Stimulated activated CD8-positive, alpha-beta memory T cell treated with anti-CD3 and anti-CD28 coated beads, Interleukin-12 subunit alpha, Interleukin-12 subunit beta, amount 100 ng/mL, for 1 hour (primary cell): ENCODE measurements at regions not wholly inside any gene's neighbourhood (a gene's known extent, or its start where the extent isn't known, plus 50 kb on each side); places are given as distances from the start of the nearest gene placed in this dataset.
"Not testable (repeated sequence)": the region's sequence is repeated elsewhere in the genome, so short reads cannot be mapped to it uniquely, and the experiment has no call there.

Experiments
- DNase-seq: peaks from one replicate; pipeline ENCODE4 v3.0.0-alpha.2; 2020; ENCODE audit warnings: low read depth

- DNase-seq, result no peak
Observed at GRCh38 chr12:14213542-14213941, 151.9 kb upstream of the ATF7IP start.

- DNase-seq, result no peak
Observed at GRCh38 chr12:14214495-14214894, 151.0 kb upstream of the ATF7IP start.

- not testable (repeated sequence) for DNase-seq
Observed at GRCh38 chr12:14215949-14216348, 149.5 kb upstream of the ATF7IP start.

DNA sequence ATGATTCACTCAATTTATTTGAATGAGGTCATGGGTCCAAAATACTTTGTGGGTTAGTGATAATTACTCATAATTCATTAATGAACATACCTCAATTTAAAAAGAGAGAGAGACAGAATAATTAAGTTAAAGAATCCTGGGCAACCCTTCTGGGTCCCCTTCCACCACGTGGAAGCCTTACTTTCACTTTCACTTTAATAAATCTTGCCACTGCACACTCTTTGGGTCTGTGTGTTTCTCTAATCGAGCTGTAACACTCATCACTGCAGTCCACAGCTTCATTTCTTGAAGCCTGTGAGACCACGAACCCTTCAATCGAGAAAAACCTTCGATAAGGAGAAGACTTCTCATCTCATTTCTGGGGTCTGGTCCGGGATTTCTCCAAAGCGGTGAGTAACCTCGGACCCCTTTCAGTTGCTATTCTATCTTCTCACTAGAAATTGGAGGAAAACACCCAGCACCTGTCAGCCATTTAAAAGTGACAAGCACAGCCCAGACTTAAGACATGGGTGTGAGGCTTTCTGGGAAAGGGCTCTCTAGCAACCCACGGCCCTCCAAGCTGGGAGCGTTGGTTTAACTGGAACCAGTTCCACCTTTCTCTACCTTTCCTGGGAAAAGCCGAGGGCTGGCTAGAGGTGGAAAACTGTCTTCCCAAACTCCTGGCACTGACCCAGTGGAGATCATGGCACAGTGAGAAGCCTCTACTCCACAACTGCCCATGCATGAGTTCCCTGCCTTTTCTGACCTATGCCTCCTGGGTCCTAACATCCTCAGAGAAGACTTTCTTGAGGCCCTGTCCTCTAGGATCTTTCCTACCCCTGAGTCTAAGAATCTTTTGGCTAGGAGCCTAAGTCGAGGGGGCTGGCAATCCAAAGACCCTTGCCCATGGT is 148.8 kb upstream of the ATF7IP start:
- DNase-seq, result no peak

GRCh38 chr12:14219156-14219555 is 146.3 kb upstream of the ATF7IP start:
- DNase-seq, result no peak

- not testable (repeated sequence) for DNase-seq
Observed at GRCh38 chr12:14219670-14220069, 145.8 kb upstream of the ATF7IP start.

DNA sequence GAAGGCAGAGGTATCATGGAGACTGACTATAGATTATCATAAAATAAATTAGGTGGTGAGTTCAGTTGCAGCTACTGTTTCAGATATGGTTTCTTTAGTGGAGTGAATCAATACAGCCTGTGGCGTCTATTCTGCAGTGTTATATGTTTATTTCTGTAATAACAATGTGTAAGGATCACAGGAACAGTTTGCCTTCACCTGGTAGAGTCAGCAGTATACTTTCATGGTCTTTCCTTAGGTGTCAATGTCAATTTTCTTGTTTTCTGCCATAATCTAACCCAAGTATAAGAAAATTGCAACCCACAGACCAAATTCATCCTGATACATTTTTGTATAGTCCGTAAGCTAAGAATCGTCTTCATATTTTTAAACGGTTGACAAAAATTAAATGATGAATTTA is 140.4 kb upstream of the ATF7IP start:
- DNase-seq, result no peak

GRCh38 chr12:14235176-14235575 is 130.3 kb upstream of the ATF7IP start:
- not testable (repeated sequence) for DNase-seq

DNA sequence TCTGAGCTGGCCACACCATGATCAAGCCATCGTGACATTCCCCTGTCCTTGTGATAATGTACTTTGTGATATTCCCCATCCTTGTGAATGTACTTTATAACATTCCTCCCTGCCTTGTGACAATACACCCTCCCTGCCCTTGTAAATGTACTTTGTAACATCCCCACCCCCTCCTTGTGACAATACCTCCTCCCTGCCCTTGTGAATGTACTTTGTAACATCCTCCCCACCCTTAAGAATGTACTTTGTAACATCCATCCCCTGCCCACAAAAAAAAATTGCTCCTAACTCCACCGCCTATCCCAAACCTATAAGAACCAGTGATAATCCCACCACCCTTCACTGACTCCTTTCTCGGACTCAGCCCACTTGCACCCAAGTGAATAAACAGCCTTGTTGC is 128.8 kb upstream of the ATF7IP start:
- DNase-seq, result not testable (repeated sequence)

DNA sequence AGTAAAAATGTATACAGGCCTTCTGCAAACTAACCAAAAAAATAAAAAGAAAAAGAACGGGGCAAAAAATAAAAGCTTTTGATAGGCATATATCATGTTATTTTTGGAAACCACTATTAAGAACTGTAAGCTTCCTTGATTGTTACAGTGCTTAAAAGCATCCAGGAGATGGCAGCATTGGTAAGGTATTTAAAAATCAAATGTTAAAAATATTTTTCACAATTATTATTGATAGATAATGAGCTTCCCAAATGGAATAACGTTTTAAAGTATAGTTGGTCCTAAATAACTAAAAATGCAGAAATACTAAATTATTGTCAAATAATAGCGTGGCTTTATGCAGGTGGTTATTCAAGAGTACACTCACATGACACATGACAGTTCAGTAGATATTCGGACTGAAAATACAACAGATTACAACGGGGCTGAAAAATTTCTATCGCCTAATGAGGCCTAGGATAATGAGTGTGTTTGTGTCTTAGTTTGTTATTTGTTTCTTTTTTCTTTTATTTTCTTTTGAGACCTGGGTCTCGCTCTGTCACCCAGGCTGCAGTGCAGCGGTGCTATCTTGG is 127.2 kb upstream of the ATF7IP start:
- no peak for DNase-seq

DNA sequence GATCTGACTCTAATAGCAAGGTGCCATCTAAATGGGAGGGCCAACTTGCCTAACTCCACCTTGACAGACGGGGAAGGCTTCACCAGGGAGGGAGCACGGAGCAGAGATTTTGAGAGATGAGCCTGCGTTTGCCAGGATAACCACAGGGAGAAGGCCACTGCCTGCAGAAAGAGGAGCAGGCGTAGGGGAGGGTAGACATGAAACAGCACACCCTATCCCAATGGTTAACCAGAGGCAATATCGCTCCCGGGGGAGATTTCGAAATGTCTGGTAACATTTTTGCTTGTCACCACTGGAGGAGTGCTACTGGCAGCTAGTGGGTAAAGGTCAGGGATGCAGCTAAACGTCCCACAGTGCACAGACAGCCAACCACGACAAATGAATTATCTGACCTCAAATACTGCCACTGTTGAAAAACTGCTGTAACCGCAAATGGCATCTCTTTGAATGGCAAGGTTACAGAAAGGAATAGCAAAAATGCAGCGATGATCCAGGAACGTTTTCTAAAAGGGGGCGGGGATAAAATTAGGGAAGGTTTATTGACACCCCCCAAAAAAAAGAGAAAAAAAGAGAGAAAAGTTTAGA is 126.0 kb upstream of the ATF7IP start:
- DNase-seq, result no peak

DNA sequence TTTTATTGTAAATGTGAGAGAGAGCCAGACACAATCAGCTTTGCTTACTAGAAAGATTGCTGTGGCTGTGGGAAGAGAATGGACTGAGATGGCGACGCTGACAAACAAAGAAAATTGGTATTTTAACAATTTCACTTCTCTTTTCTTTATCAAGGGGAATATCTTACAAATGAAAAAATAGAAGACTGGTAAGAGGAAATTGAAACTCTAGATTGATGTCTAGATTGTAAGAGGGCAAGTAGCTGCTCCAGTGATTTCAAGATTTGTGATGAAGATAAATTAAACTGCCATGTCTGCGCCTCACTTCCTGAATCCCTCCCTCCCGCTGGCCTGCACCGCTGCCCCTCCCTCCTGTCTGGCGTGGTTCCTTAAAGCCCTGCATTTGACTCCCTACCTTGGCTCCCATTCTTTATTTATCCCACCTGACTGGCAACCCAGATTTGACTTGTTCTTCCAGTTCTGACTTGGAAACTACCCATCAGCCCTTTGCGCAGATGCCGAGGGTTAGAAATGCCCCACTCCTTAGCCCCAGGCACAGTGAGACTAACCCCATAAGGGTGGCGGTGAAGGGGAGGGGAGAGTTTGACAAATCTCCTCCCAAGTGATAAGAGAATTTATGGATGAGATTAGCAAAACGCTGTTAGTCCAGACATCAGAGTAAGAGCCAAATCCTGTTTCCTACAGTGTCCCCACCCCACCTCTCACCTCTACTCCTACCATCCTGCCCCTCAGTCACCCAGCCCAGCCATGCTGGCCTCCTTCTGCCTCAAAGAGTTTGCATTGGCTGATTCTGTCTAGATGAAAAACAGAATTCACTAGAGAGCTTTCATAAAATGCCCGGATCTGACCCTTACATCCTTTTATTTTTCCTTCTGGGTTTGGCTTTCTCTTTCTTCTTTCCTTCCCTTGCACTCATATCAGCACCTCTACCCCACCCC is 125.3 kb upstream of the ATF7IP start:
- no peak for DNase-seq

DNA sequence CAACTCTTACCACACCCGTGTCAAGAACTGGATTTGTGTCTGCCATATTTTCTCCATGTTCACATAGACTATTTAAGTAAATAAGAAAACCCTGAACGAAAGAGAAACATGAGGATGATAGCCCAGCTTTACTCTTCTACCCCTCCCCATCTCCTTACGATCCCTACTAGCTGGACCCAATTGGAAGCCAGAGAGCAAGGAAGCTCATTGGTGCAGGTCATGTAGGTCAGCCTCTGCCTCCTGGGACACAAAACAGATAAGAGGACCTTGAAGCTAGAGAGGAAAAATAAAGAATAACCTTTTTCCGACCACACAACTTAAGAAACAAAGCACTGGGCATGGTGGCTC is 124.6 kb upstream of the ATF7IP start:
- no peak for DNase-seq

GRCh38 chr12:14242825-14243224 is 122.7 kb upstream of the ATF7IP start:
- not testable (repeated sequence) for DNase-seq

DNA sequence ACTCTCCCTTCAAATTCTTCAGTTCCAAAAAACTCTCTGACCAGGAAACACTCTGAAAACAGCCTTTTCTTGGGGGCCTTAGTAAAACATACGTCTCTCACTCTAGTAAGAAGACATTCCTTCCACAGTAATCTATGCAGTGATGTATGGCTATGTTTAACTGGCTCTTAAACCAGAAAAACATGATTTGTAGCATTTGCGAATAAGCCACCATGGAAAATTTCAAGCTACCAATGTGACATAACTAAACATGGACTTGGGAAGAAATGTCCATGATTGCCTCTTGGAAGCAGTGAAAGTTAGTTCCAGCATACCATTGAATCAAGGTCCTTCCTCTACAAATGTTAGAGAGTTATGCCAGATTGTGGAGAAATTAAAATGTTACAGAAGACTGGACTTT is 121.5 kb upstream of the ATF7IP start:
- DNase-seq, result no peak

DNA sequence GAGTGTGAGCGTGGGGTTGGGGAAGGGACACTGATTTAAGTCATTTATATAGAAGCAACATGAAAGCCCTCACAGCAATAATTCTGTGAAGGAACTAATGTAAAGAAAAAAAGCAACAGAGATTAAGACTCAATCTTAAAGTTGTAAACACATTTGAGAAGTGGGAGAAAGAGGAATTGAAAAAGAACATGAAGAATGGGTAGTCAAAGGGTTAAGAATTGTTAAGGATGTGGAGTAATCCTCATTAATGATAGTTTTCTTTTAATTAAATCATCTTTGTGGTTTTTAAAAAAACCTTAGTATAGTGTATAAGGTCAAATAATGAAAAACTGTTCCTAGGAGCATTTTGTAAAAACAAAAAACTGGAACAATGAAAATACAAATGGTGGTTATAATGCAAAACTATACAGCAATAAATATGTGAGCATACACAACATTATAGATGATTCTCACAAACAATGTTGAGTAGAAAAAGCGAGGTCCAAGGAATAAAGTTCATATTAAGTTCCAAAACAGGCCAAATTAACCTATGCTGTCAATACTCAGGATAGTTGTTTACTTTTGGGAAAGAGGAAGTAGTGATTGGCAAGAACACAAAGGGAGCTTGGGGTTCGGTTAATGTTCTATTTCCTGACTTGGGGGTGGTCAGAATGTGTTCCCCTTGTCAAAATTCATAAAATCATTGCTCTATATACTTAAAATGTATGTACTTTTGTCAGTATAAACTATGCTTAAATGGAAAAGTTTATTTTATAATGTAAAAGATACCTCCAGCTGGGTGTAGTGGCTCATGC is 120.4 kb upstream of the ATF7IP start:
- DNase-seq, result no peak

DNA sequence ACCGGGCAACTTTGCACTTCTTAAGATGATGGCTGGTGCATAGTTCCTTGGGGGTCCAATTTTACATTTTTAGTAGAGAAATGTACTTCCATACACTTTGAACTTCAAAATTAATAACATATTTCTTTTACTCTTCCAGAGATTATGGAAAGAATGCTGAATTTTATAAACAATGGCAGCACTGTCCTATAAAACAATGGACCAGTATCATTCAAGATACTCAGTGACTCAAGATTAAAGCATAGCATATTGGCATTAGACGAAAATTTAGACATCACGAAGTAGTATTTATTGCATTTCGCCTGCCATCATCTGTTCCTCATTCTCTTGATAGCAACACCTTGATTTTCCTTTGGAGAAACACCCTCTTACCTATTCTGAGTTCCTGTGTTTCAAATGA is 118.3 kb upstream of the ATF7IP start:
- no peak for DNase-seq

DNA sequence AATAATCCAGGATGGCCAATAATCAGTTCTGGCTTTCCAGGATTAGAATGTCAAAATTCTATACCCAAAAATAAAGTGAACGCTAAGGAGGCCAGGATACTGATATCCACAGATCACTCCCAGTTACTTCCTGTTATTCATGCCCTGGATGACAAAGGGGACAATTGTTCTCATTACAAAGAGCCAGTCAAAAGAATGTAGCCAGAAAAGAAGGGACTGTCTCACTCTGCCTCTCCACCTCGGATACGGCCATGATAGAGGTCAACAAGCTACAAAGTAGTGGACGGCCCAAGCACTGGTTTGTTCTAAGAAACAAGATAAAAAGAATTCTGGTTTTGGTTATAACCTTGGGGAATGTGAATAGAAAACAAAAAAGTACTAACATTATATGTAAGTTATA is 116.1 kb upstream of the ATF7IP start:
- DNase-seq, result no peak

DNA sequence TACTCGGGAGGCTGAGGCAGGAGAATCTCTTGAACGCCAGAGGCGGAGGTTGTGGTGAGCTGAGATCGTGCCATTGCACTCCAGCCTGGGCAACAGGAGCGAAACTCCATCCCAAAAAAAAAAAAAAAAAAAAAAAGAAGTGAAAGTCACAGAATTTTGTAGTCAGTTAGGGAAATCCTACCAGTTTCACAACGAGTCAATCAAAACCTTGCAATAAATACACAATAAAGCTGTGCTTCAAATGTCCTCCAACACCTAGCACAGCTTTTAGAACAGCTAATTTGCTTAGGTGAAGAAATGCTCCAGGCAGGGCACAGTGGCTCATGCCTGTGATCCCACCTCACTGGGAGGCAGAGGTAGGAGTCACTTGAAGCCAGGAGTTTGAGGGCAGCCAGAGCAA is 112.8 kb upstream of the ATF7IP start:
- no peak for DNase-seq

GRCh38 chr12:14253496-14253895 is 112.0 kb upstream of the ATF7IP start:
- no peak for DNase-seq

GRCh38 chr12:14254781-14255180 is 110.7 kb upstream of the ATF7IP start:
- no peak for DNase-seq

GRCh38 chr12:14256121-14256520 is 109.4 kb upstream of the ATF7IP start:
- no peak for DNase-seq
